ENCODE measurements at regions not wholly inside any gene's neighbourhood (a gene's known extent, or its start where the extent isn't known, plus 50 kb on each side); places are given as distances from the start of the nearest gene placed in this dataset.

DNA sequence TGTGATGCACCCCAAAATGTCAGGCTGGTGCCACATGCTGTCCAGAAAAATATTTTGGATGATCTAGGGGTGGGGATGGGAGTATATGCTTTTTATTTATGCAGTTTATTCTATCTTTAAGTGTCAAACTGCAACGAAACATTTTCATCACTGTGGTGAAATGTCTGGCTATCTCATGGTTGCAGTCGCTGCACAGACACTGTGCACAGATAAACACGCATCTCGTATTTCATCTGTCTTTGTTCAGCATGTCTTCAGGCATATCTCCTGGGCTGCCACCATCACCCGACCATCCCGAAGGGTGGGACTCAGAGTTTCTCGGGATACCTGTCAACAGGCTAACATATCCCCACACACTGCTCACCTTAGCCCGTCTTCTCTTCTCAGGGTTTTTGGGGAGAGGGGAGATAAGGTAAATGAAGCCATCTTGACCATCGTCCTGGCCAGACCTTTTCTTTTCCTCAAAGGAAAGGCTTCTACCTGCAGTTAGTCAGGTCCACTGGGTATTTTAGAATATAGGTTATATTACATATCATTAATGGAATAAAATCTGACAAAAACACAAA is 80.7 kb upstream of the NABP1 start:
- Histone ChIP-seq H3K27ac (ENCODE audit: low read depth, low read length) (no peak overlapping the region), H3K36me3 (ENCODE audit: control insufficient read depth in 1 of 2, insufficient read depth in 2 of 2, low read length in 2 of 2) (no peaks in the 10 kb centered on the region), H3K9me3 (ENCODE audit: control insufficient read depth in 1 of 2, low read length in 2 of 2) (no peaks in the 10 kb centered on the region), H3K4me3 (ENCODE audit: low read depth in 1 of 2, low read length in 2 of 2) (no peak overlapping the region), H3K4me1 (ENCODE audit: control insufficient read depth in 1 of 2, insufficient read depth in 2 of 2, low read length in 2 of 2) (no peaks in the 10 kb centered on the region), H3K9ac (ENCODE audit: low read depth in 1 of 2, low read length in 2 of 2) (no peak overlapping the region), H3K27me3 (ENCODE audit: control insufficient read depth in 1 of 2, insufficient read depth in 2 of 2, low read length in 2 of 2) (no peaks in the 10 kb centered on the region)

DNA sequence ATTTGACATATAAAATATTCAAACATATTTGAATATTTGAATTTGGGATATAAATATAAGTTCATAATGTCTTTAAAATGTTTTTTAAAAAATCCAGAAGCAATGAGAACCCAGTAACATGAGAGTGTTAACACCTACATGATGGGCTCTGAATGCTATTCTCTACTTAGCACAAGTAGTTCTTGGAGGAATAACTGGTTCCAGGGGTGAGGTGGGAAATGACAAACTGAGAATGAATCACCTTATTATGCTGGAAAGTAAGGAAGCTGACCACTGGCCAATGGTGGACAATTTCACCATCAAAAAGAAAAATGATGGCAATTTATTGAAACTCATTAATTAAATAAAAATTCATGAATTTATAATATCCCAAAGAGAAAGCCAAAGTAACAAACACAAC is 79.6 kb upstream of the NABP1 start:
- H3K27me3 ChIP-seq (ENCODE audit: control insufficient read depth in 1 of 2, insufficient read depth in 2 of 2, low read length in 2 of 2), result no peaks in the 10 kb centered on the region
- no peaks in the 10 kb centered on the region for H3K9me3 ChIP-seq (ENCODE audit: control insufficient read depth in 1 of 2, low read length in 2 of 2)
- H3K4me3 ChIP-seq (ENCODE audit: low read depth in 1 of 2, low read length in 2 of 2), result no peak overlapping the region
- no peak overlapping the region for H3K27ac ChIP-seq (ENCODE audit: low read depth, low read length)
- H3K4me1 ChIP-seq (ENCODE audit: control insufficient read depth in 1 of 2, insufficient read depth in 2 of 2, low read length in 2 of 2), result no peaks in the 10 kb centered on the region
- no peak overlapping the region for H3K9ac ChIP-seq (ENCODE audit: low read depth in 1 of 2, low read length in 2 of 2)
- no peaks in the 10 kb centered on the region for H3K36me3 ChIP-seq (ENCODE audit: control insufficient read depth in 1 of 2, insufficient read depth in 2 of 2, low read length in 2 of 2)

DNA sequence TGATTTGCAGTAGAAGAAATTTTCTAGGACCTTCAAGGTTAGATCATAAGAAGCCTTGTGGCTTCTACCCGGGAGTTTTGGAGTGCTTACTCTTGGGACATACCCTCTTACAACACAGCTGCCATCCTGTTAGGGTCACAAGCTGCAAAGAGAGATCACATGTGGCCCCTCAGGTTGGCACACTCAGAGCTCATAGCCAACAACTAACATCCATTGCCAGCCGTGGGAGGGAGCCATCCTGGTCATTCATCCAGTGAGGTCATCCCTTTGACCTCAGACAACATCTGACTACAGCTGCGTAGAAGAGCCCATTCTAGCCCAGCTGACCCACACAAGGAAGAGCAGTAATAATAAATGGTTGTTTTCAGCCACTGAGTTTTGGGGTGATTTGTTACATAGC is 76.9 kb upstream of the NABP1 start:
- H3K27me3 ChIP-seq (ENCODE audit: control insufficient read depth in 1 of 2, insufficient read depth in 2 of 2, low read length in 2 of 2), result no peaks in the 10 kb centered on the region
- H3K9ac ChIP-seq (ENCODE audit: low read depth in 1 of 2, low read length in 2 of 2), result no peak overlapping the region
- no peaks in the 10 kb centered on the region for H3K36me3 ChIP-seq (ENCODE audit: control insufficient read depth in 1 of 2, insufficient read depth in 2 of 2, low read length in 2 of 2)
- no peaks in the 10 kb centered on the region for H3K4me1 ChIP-seq (ENCODE audit: control insufficient read depth in 1 of 2, insufficient read depth in 2 of 2, low read length in 2 of 2)
- H3K27ac ChIP-seq (ENCODE audit: low read depth, low read length), result no peak overlapping the region
- H3K4me3 ChIP-seq (ENCODE audit: low read depth in 1 of 2, low read length in 2 of 2), result no peak overlapping the region
- H3K9me3 ChIP-seq (ENCODE audit: control insufficient read depth in 1 of 2, low read length in 2 of 2), result no peaks in the 10 kb centered on the region

GRCh38 chr2:191604154-191604553 is 73.8 kb upstream of the NABP1 start:
- Histone ChIP-seq H3K27me3 (ENCODE audit: control insufficient read depth in 1 of 2, insufficient read depth in 2 of 2, low read length in 2 of 2) (no peaks in the 10 kb centered on the region), H3K36me3 (ENCODE audit: control insufficient read depth in 1 of 2, insufficient read depth in 2 of 2, low read length in 2 of 2) (no peaks in the 10 kb centered on the region), H3K4me3 (ENCODE audit: low read depth in 1 of 2, low read length in 2 of 2) (no peak overlapping the region), H3K4me1 (ENCODE audit: control insufficient read depth in 1 of 2, insufficient read depth in 2 of 2, low read length in 2 of 2) (no peaks in the 10 kb centered on the region), H3K27ac (ENCODE audit: low read depth, low read length) (no peak overlapping the region), H3K9ac (ENCODE audit: low read depth in 1 of 2, low read length in 2 of 2) (no peak overlapping the region), H3K9me3 (ENCODE audit: control insufficient read depth in 1 of 2, low read length in 2 of 2) (no peaks in the 10 kb centered on the region)

- Histone ChIP-seq H3K9ac (ENCODE audit: low read depth in 1 of 2, low read length in 2 of 2) (no peak overlapping the region), H3K27ac (ENCODE audit: low read depth, low read length) (no peak overlapping the region), H3K4me3 (ENCODE audit: low read depth in 1 of 2, low read length in 2 of 2) (no peak overlapping the region), H3K4me1 (ENCODE audit: control insufficient read depth in 1 of 2, insufficient read depth in 2 of 2, low read length in 2 of 2) (no peaks in the 10 kb centered on the region), H3K9me3 (ENCODE audit: control insufficient read depth in 1 of 2, low read length in 2 of 2) (no peaks in the 10 kb centered on the region), H3K36me3 (ENCODE audit: control insufficient read depth in 1 of 2, insufficient read depth in 2 of 2, low read length in 2 of 2) (no peaks in the 10 kb centered on the region), H3K27me3 (ENCODE audit: control insufficient read depth in 1 of 2, insufficient read depth in 2 of 2, low read length in 2 of 2) (no peaks in the 10 kb centered on the region)
Observed at GRCh38 chr2:191607096-191607495, 70.8 kb upstream of the NABP1 start.

DNA sequence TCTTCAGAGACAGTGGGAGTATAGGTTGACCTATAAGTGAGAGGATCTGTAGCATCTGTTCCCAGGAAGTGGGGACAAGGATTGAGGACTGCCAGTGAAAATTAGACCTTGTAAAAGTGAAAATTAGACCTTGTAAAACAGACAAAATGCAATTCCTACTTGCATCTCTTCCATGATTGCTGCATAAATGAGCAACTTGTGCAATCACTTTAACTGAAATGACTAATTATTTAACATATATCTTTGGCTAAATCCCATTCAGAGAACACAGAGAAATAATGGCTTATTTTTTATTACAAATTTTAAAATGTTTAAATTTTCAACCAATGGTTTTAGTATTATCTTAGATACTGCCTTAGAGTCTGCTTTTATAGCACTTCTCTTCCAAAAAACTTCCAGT is 67.2 kb upstream of the NABP1 start:
- Histone ChIP-seq H3K27me3 (ENCODE audit: control insufficient read depth in 1 of 2, insufficient read depth in 2 of 2, low read length in 2 of 2) (no peaks in the 10 kb centered on the region), H3K36me3 (ENCODE audit: control insufficient read depth in 1 of 2, insufficient read depth in 2 of 2, low read length in 2 of 2) (no peaks in the 10 kb centered on the region), H3K4me3 (ENCODE audit: low read depth in 1 of 2, low read length in 2 of 2) (no peak overlapping the region), H3K9me3 (ENCODE audit: control insufficient read depth in 1 of 2, low read length in 2 of 2) (no peaks in the 10 kb centered on the region), H3K4me1 (ENCODE audit: control insufficient read depth in 1 of 2, insufficient read depth in 2 of 2, low read length in 2 of 2) (no peaks in the 10 kb centered on the region), H3K9ac (ENCODE audit: low read depth in 1 of 2, low read length in 2 of 2) (no peak overlapping the region), H3K27ac (ENCODE audit: low read depth, low read length) (no peak overlapping the region)

- no peaks in the 10 kb centered on the region for H3K27me3 ChIP-seq (ENCODE audit: control insufficient read depth in 1 of 2, insufficient read depth in 2 of 2, low read length in 2 of 2)
- H3K27ac ChIP-seq (ENCODE audit: low read depth, low read length), result no peak overlapping the region
- H3K9me3 ChIP-seq (ENCODE audit: control insufficient read depth in 1 of 2, low read length in 2 of 2), result no peaks in the 10 kb centered on the region
- no peaks in the 10 kb centered on the region for H3K4me1 ChIP-seq (ENCODE audit: control insufficient read depth in 1 of 2, insufficient read depth in 2 of 2, low read length in 2 of 2)
- H3K36me3 ChIP-seq (ENCODE audit: control insufficient read depth in 1 of 2, insufficient read depth in 2 of 2, low read length in 2 of 2), result no peaks in the 10 kb centered on the region
- H3K4me3 ChIP-seq (ENCODE audit: low read depth in 1 of 2, low read length in 2 of 2), result no peak overlapping the region
- H3K9ac ChIP-seq (ENCODE audit: low read depth in 1 of 2, low read length in 2 of 2), result no peak overlapping the region
Observed at GRCh38 chr2:191611614-191612013, 66.3 kb upstream of the NABP1 start.

GRCh38 chr2:191612496-191612895 is 65.4 kb upstream of the NABP1 start:
- Histone ChIP-seq H3K27ac (ENCODE audit: low read depth, low read length) (no peak overlapping the region), H3K9me3 (ENCODE audit: control insufficient read depth in 1 of 2, low read length in 2 of 2) (no peaks in the 10 kb centered on the region), H3K4me3 (ENCODE audit: low read depth in 1 of 2, low read length in 2 of 2) (no peak overlapping the region), H3K36me3 (ENCODE audit: control insufficient read depth in 1 of 2, insufficient read depth in 2 of 2, low read length in 2 of 2) (no peaks in the 10 kb centered on the region), H3K9ac (ENCODE audit: low read depth in 1 of 2, low read length in 2 of 2) (no peak overlapping the region), H3K27me3 (ENCODE audit: control insufficient read depth in 1 of 2, insufficient read depth in 2 of 2, low read length in 2 of 2) (no peaks in the 10 kb centered on the region), H3K4me1 (ENCODE audit: control insufficient read depth in 1 of 2, insufficient read depth in 2 of 2, low read length in 2 of 2) (no peaks in the 10 kb centered on the region)

GRCh38 chr2:191614759-191615158 is 63.2 kb upstream of the NABP1 start:
- Histone ChIP-seq H3K27me3 (ENCODE audit: control insufficient read depth in 1 of 2, insufficient read depth in 2 of 2, low read length in 2 of 2) (no peaks in the 10 kb centered on the region), H3K27ac (ENCODE audit: low read depth, low read length) (no peak overlapping the region), H3K4me1 (ENCODE audit: control insufficient read depth in 1 of 2, insufficient read depth in 2 of 2, low read length in 2 of 2) (peaks cover 0 to 8% of the 10 kb centered on the region in 2 donors), H3K9ac (ENCODE audit: low read depth in 1 of 2, low read length in 2 of 2) (no peak overlapping the region), H3K4me3 (ENCODE audit: low read depth in 1 of 2, low read length in 2 of 2) (no peak overlapping the region), H3K9me3 (ENCODE audit: control insufficient read depth in 1 of 2, low read length in 2 of 2) (no peaks in the 10 kb centered on the region), H3K36me3 (ENCODE audit: control insufficient read depth in 1 of 2, insufficient read depth in 2 of 2, low read length in 2 of 2) (no peaks in the 10 kb centered on the region)

- Histone ChIP-seq H3K4me1 (ENCODE audit: control insufficient read depth in 1 of 2, insufficient read depth in 2 of 2, low read length in 2 of 2) (peaks cover 0 to 8% of the 10 kb centered on the region in 2 donors), H3K36me3 (ENCODE audit: control insufficient read depth in 1 of 2, insufficient read depth in 2 of 2, low read length in 2 of 2) (no peaks in the 10 kb centered on the region), H3K27ac (ENCODE audit: low read depth, low read length) (no peak overlapping the region), H3K4me3 (ENCODE audit: low read depth in 1 of 2, low read length in 2 of 2) (no peak overlapping the region), H3K9ac (ENCODE audit: low read depth in 1 of 2, low read length in 2 of 2) (no peak overlapping the region), H3K9me3 (ENCODE audit: control insufficient read depth in 1 of 2, low read length in 2 of 2) (no peaks in the 10 kb centered on the region), H3K27me3 (ENCODE audit: control insufficient read depth in 1 of 2, insufficient read depth in 2 of 2, low read length in 2 of 2) (no peaks in the 10 kb centered on the region)
Observed at GRCh38 chr2:191615596-191615995, 62.3 kb upstream of the NABP1 start.

- H3K36me3 ChIP-seq (ENCODE audit: control insufficient read depth in 1 of 2, insufficient read depth in 2 of 2, low read length in 2 of 2), result no peaks in the 10 kb centered on the region
- H3K27ac ChIP-seq (ENCODE audit: low read depth, low read length), result no peak overlapping the region
- no peak overlapping the region for H3K4me3 ChIP-seq (ENCODE audit: low read depth in 1 of 2, low read length in 2 of 2)
- H3K4me1 ChIP-seq (ENCODE audit: control insufficient read depth in 1 of 2, insufficient read depth in 2 of 2, low read length in 2 of 2), result peaks cover 0 to 8% of the 10 kb centered on the region in 2 donors
- H3K27me3 ChIP-seq (ENCODE audit: control insufficient read depth in 1 of 2, insufficient read depth in 2 of 2, low read length in 2 of 2), result no peaks in the 10 kb centered on the region
- H3K9ac ChIP-seq (ENCODE audit: low read depth in 1 of 2, low read length in 2 of 2), result no peak overlapping the region
- H3K9me3 ChIP-seq (ENCODE audit: control insufficient read depth in 1 of 2, low read length in 2 of 2), result no peaks in the 10 kb centered on the region
Observed at GRCh38 chr2:191617575-191617974, 60.4 kb upstream of the NABP1 start.
